Right ventricle myocardium superior (tissue), 1 donor: ENCODE measurements at regions not wholly inside any gene's neighbourhood (a gene's known extent, or its start where the extent isn't known, plus 50 kb on each side); places are given as distances from the start of the nearest gene placed in this dataset.
"Not testable (repeated sequence)": the region's sequence is repeated elsewhere in the genome, so short reads cannot be mapped to it uniquely, and the experiment has no call there.

Experiments
- ATAC-seq: fragments of 200-7000 bp; cut with Tn5 transposase; one replicate; pipeline ENCODE4 v1.9.1; 2020; ENCODE audit warnings: mild to moderate bottlenecking; ENCODE audit not compliant: poor library complexity
- DNase-seq: peaks from one replicate; pipeline ENCODE4 v3.0.0-alpha.2; 2020
- intact Hi-C: fragments of 100-400 bp; cut with DNase I; formaldehyde crosslinking; loops from one replicate; pipeline ENCODE4 v1.11.2; 2022
- donor health status: DM: no; HTN: yes; CAD: no; lungs with severe emphysema.

- intact Hi-C loops = no loop called here
- DNase-seq = no peak
- ATAC-seq = no peak
These were observed 175.0 kb upstream of the NPY start for GRCh38 chr7:24108906-24109376.

DNA sequence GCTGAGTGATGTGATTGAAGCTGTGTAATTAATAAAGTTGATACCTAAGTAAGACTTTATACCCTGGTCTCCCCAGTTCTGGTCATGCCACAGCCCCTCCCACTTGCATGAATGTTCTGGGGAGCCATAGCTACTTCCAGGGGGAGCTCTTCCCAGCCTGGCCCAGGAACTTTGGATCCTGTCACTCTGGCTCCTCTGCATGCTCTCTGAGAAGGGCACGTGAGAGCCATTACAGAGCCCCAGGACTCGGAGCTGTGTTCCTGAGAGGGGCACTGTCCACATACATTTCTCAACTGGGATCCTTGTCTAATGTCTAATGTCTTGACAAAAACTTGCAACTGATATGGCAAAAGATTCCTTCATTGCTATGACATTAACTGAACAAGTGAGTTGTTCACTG lies 173.9 kb upstream of the NPY start:
- intact Hi-C loops = no loop called here
- ATAC-seq (no peak), DNase-seq (no peak)

GRCh38 chr7:24113506-24113905 lies 170.5 kb upstream of the NPY start:
- intact Hi-C loops = no loop called here
- ATAC-seq (no peak), DNase-seq (no peak)

- ATAC-seq = no peak
- no peak for DNase-seq
- intact Hi-C loops = no loop called here
These were observed 168.3 kb upstream of the NPY start for GRCh38 chr7:24115661-24116060.

DNA sequence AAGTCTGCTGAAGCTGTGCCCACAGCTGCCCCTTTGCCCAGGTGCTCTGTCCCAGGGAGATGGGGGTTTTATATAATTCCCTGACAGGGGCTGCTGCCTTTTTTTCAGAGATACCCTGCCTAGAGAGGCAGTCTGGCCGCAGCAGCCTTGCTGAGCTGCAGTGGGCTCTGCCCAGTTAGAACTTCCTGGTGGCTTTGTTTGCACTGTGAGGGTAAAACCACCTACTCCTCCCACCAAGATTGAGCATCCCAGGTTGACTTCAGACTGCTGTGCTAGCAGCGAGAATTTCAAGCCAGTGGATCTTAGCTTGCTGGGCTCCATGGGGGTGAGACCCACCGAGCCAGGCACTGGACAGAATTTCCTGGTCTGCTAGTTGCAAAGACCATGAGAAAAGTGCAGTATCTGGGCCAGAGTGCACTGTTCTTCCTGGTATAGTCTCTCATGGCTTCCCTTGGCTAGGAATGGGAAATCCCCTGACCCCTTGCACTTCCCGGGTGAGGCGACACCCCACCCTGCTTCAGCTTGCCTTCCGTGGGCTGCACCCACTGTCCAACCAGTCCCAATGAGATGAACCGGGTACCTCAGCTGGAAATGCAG lies 166.0 kb upstream of the NPY start:
- ATAC-seq, intact Hi-C loops, DNase-seq: not testable (repeated sequence)

DNA sequence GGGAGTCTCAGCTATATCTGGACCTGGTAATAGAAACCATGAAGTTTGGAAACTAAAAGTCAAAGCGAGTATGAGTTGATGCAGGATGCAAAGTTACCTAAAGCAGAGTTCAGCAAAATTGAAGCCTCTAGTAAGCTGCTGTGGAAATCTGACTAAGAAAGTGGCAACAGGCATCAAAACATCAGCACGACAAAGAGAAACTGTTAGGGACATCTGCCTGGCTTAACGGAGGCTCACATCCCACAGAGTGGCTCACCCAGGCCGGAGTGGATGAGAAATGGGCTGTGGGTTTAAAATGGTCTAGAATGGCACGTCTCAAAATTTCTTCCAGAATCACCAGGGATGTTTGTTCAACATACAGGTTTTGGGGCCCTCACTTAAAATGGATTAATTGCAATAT lies 164.1 kb upstream of the NPY start:
- no peak for DNase-seq
- no peak for ATAC-seq
- intact Hi-C loops = no loop called here

DNA sequence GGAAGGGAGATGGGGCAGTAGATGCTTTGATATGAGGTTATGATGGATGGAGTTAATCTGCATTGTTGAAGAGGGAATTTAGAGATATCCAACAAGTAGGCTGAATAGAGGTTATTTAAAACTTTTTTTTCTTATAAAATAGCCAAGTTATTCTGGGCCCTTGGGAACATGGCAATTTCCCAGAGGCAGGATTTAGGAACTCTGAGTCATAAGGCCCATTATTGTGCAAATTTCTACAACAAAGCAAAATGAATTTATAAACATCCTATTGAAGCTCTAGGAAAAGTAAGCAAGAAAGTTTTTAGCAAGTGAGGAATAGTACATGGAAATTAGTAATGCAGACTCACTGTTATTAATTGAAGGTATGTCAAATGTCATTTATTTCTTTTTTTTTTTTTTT lies 160.9 kb upstream of the NPY start:
- intact Hi-C loops = no loop called here
- ATAC-seq (no peak), DNase-seq (no peak)

GRCh38 chr7:24125765-24126164 lies 158.2 kb upstream of the NPY start:
- no peak for ATAC-seq
- no peak for DNase-seq
- intact Hi-C loops = no loop called here

DNA sequence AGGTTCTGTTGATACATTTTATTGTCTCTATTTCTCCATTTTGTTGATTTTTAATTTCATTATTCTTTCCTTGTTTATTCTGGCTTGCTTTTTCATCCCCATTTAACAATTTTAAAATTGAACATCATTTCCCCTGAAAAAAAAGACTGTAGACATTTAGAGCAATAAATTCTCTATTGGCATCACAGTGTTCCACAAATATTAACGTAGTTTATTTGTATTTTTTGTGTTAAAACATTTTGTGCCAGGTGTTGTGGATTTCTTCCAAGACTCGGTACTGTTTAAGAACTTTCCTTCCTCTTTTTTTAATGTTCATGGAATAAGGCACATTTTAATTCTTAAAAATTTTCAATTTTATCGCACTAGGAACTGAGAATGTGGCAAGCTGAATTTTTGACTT lies 156.1 kb upstream of the NPY start:
- ATAC-seq = no peak
- DNase-seq = no peak
- intact Hi-C loops = no loop called here

DNA sequence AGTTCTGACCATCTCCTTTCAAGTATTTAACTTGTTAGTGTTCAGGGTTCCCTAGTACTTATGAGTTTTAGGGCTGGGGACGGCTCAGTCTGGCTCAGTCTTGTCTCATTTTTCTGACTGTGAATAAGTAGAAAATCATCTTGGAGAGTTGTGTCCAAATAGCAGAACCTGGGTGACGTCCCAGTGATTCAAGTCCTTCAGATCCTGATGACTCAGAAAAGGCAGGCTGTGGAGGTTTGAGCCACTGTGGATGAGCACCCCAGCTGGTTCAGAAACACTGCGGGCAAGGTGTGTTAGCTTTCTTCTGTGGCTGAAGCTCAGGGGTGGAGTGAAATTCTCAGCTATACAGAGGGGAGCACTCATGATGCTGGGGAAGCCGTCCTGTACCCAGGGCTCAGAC lies 154.4 kb upstream of the NPY start:
- DNase-seq = no peak
- ATAC-seq = no peak
- intact Hi-C loops = no loop called here

DNA sequence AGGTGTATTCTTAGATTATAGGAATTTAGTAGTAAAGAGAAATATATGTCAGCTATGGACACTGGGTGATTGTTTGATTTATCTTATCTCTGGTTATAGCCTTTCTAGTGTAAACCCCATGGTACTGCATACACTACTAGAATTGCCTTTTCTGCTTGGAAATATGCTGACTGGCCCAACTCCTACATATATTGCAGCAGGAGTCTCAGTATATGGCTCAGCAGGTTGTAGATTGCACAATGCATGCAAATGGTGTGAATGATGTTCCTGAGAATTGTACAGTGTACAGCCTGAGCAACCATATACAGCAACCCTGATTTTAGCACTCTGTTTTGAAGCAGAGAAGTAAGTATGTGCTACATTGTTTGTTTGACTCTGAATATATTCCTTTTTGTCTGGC lies 153.4 kb upstream of the NPY start:
- ATAC-seq = no peak
- no peak for DNase-seq
- intact Hi-C loops = no loop called here

- no peak for ATAC-seq
- no peak for DNase-seq
- intact Hi-C loops = no loop called here
These were observed 150.3 kb upstream of the NPY start for GRCh38 chr7:24133691-24134090.

GRCh38 chr7:24134535-24134934 lies 149.5 kb upstream of the NPY start:
- DNase-seq = no peak

DNA sequence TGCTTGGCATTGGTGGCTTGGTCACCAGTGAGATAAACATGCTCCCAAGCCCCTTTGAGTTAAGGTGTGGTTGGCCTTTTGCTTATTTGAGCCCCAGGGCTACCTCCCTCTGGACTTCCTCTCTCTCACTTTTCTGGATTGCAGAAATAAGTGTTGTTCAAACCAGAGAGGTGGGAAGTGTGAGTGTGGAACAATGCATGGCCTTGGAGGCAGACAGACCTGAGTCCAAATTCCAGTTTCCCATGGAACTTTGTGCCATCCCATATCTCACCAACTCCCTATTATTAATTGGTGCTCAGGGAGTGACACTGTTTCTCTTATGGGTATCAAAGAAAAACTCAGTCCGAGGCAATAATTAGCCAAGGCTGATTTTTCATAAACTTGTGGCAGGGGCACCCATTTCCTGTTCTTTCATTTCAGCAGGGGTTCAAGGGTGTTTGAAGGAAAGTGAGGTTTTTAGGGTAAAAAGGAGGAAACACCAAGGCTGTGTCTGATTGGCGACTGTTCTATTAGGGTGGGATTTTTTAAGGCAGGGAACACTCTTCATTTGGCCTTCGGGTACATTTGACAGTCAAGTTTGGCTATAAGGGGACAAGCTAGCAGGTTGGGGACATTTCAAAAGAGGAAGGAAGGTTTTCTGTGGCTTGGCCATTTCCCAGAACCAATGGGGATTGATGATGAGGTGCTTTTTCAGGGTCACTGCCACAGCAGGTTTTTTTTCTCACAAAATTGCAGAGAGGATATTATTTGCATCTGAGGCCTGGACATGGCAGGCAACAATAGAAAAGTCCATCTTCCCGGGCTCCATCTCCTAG lies 148.8 kb upstream of the NPY start:
- DNase-seq = no peak
- intact Hi-C loops = no loop called here
- no peak for ATAC-seq

More at GRCh38 chr7:24134535-24134934, 149.5 kb upstream of the NPY start:
- intact Hi-C loops = no loop called here
- ATAC-seq = no peak

- no peak for ATAC-seq
- DNase-seq = no peak
- intact Hi-C loops = no loop called here
These were observed 146.7 kb upstream of the NPY start for GRCh38 chr7:24137338-24137737.

- no peak for DNase-seq
- intact Hi-C loops = no loop called here
- no peak for ATAC-seq
These were observed 145.6 kb upstream of the NPY start for GRCh38 chr7:24138343-24138742.

- DNase-seq = no peak
- ATAC-seq = no peak
- intact Hi-C loops = no loop called here
These were observed 144.0 kb upstream of the NPY start for GRCh38 chr7:24140001-24140400.

DNA sequence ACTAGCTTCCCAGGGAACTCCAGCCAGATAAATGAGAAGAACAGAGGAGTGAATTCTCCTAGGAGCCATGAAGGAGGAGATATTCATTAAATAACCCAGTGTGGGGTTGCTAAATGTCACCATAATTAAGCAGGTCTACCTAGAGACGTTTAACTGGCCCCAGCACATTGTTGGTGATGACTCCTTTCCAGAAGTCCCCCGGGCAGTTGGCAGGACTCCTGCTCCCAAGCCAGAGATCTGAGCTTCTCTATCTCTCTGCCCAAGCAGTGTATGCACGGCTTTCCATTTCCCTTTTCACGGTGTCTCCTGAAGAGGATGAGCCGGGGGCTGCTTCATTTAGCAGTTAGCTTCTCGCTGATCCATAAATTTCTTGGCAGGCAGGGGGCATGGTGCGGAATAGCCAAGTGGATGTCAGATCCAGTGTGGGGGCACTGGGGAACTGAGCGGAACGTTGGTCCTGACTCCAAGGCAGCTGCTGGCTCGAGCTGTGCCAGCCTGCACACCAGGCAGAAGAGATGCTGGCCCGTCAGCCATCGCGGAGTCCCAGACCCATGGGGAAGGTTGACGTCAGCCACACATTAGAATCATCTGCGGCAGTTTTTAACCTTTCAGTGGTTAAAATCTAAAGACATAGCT lies 142.0 kb upstream of the NPY start:
- ATAC-seq (no peak), DNase-seq (no peak)
- intact Hi-C loops = no loop called here

DNA sequence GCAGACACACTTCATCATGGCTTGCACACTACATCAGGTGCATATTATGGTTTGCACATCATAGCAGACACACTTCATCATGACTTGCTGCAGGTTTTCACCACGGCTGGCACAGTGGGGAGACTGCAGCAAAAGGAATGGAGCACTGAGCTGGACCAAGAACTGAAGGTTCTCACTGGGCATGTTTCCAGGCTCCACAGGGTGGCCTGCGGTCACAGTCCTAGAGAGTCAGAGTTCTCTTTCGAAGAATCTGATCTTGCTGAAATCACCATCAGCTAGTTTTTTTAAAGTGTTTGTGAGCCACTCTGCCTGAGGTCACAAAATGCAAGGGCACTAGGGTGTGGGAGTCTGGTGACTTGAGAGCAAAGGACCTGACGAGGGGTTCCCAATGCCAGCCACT lies 140.4 kb upstream of the NPY start:
- DNase-seq = no peak
- intact Hi-C loops = no loop called here
- no peak for ATAC-seq

- DNase-seq (no peak), ATAC-seq (no peak)
- intact Hi-C loops = no loop called here
These were observed 132.0 kb upstream of the NPY start for GRCh38 chr7:24151944-24152343.
